Lower leg skin (tissue), 3 donors: ENCODE measurements at regions not wholly inside any gene's neighbourhood (a gene's known extent, or its start where the extent isn't known, plus 50 kb on each side); places are given as distances from the start of the nearest gene placed in this dataset.

Experiments used
- CTCF ChIP-seq, 3 donors: fragments of 450-650 bp; IDR thresholded peaks; one replicate each; pipeline ENCODE4 v1.5.1; 2016; ENCODE audit warnings: antibody characterized with exemption in 3 of 3, mild to moderate bottlenecking in 3 of 3, moderate library complexity in 2 of 3
- POLR2A ChIP-seq, 2 donors: fragments of 450-650 bp; IDR thresholded peaks; one replicate each; pipeline ENCODE4 v1.6.1; 2016 to 2017; ENCODE audit warnings: antibody characterized with exemption in 2 of 2, mild to moderate bottlenecking in 1 of 2, moderate library complexity in 1 of 2

- TF ChIP-seq CTCF (IDR thresholded peaks at IDR 0.05) (no peak), POLR2A (IDR thresholded peaks at IDR 0.05) (no peak)
These were observed 150.9 kb downstream of the EMP1 start for GRCh38 chr12:13347241-13348043.
